Panc1 (cell line): ENCODE measurements at regions not wholly inside any gene's neighbourhood (a gene's known extent, or its start where the extent isn't known, plus 50 kb on each side); places are given as distances from the start of the nearest gene placed in this dataset.

Experiments
- POLR2AphosphoS5 ChIP-seq: IDR thresholded peaks from 2 replicates; pipeline ENCODE4 v1.6.1; 2012; ENCODE audit warnings: mild to moderate bottlenecking, low read depth, low read length, moderate library complexity
- TF ChIP-seq, protein P1 (sequence below): fragments of 450-650 bp; IDR thresholded peaks from 2 replicates; pipeline ENCODE4 v1.5.1; 2017; ENCODE audit warnings: mild to moderate bottlenecking

DNA sequence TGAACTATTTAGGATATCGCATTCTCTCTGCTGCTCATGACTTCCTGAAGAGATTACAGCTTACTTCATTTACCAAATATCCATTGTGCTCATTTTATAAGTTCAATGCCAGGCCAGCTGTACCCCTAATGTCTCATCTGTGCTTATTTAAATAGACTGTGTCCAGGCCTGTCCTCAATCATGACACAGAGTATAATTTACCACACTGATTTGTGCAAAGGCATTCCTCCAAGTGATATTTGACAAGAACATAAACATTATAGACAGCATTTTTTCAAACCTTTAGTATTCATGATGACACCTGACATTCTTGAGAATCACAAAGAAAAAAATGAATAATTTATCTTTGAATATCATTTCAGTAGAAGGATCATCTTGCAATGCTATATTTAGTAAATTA lies 260.1 kb upstream of the SEMA3D start:
- TF ChIP-seq, protein P1, sequence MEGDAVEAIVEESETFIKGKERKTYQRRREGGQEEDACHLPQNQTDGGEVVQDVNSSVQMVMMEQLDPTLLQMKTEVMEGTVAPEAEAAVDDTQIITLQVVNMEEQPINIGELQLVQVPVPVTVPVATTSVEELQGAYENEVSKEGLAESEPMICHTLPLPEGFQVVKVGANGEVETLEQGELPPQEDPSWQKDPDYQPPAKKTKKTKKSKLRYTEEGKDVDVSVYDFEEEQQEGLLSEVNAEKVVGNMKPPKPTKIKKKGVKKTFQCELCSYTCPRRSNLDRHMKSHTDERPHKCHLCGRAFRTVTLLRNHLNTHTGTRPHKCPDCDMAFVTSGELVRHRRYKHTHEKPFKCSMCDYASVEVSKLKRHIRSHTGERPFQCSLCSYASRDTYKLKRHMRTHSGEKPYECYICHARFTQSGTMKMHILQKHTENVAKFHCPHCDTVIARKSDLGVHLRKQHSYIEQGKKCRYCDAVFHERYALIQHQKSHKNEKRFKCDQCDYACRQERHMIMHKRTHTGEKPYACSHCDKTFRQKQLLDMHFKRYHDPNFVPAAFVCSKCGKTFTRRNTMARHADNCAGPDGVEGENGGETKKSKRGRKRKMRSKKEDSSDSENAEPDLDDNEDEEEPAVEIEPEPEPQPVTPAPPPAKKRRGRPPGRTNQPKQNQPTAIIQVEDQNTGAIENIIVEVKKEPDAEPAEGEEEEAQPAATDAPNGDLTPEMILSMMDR: no peak
- TF ChIP-seq POLR2AphosphoS5: no peak
